Stimulated activated CD4-positive, alpha-beta T cell treated with anti-CD3 and anti-CD28 coated beads, Interleukin-1b, Interleukin-23, amount 100 ng/mL, for 24 hours (primary cell): ENCODE measurements at regions not wholly inside any gene's neighbourhood (a gene's known extent, or its start where the extent isn't known, plus 50 kb on each side); places are given as distances from the start of the nearest gene placed in this dataset.

ENCODE experiments used
- DNase-seq, 4 experiments: peaks; one replicate each; pipeline ENCODE4 v3.0.0-alpha.2; 2020; ENCODE audit warnings: low read depth in 4 of 4, low spot score in 1 of 4

- DNase-seq = no peak
Observed at GRCh38 chr22:49154433-49154832, 673.2 kb downstream of the BRD1 start.

- no peak for DNase-seq
Observed at GRCh38 chr22:49153921-49154320, 673.8 kb downstream of the BRD1 start.

- no peak for DNase-seq
Observed at GRCh38 chr22:49152939-49153770, 674.5 kb downstream of the BRD1 start.

GRCh38 chr22:49152127-49152938, 675.3 kb downstream of the BRD1 start:
- DNase-seq = no peak

GRCh38 chr22:49151256-49152126, 676.2 kb downstream of the BRD1 start:
- no peak for DNase-seq

GRCh38 chr22:49150801-49151221, 676.9 kb downstream of the BRD1 start:
- no peak for DNase-seq

- no peak for DNase-seq
Observed at GRCh38 chr22:49149721-49150608, 677.7 kb downstream of the BRD1 start.

GRCh38 chr22:49148895-49149418, 678.7 kb downstream of the BRD1 start:
- DNase-seq = no peak

- no peak for DNase-seq
Observed at GRCh38 chr22:49147617-49148175, 680.0 kb downstream of the BRD1 start.

GRCh38 chr22:49147171-49147570, 680.5 kb downstream of the BRD1 start:
- no peak for DNase-seq

- no peak for DNase-seq
Observed at GRCh38 chr22:49146511-49146910, 681.2 kb downstream of the BRD1 start.

- no peak for DNase-seq
Observed at GRCh38 chr22:49143812-49144211, 683.9 kb downstream of the BRD1 start.

GRCh38 chr22:49142891-49143290, 684.8 kb downstream of the BRD1 start:
- DNase-seq = no peak

- DNase-seq = no peak
Observed at GRCh38 chr22:49142296-49142695, 685.4 kb downstream of the BRD1 start.

GRCh38 chr22:49141761-49142160, 685.9 kb downstream of the BRD1 start:
- DNase-seq = no peak

- DNase-seq = no peak
Observed at GRCh38 chr22:49140911-49141665, 686.6 kb downstream of the BRD1 start.

- DNase-seq = no peak
Observed at GRCh38 chr22:49139492-49140151, 688.1 kb downstream of the BRD1 start.

- no peak for DNase-seq
Observed at GRCh38 chr22:49138250-49138790, 689.4 kb downstream of the BRD1 start.
